ENCODE measurements at regions not wholly inside any gene's neighbourhood (a gene's known extent, or its start where the extent isn't known, plus 50 kb on each side); places are given as distances from the start of the nearest gene placed in this dataset.

DNA sequence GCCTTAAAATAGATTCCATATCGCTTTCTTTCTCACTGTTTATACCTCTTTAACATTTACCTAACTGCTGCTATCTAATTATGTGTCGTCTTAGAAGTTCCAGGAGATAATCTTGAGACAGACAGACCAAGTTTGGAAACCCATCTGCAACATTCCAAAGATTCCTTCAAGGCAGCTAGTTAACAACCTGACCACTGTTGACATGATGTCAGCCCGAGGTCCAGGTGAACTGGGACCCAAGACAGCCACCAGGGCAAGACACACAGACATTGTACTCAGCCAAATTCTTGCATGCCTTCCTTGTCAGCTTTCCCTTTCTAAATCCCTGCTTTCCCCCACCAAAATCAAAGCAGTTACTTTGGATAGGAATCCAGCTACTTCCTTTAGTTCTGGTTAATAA, 1476.5 kb upstream of the PRR20A start:
- TF ChIP-seq REPIN1 (tag by site-specific recombination; IDR thresholded peaks at IDR 0.05; ENCODE audit: low read depth) (no peak), SP2 (tag by site-specific recombination; IDR thresholded peaks at IDR 0.05) (no peak)
